ENCODE measurements at regions not wholly inside any gene's neighbourhood (a gene's known extent, or its start where the extent isn't known, plus 50 kb on each side); places are given as distances from the start of the nearest gene placed in this dataset.
"Not testable (repeated sequence)": the region's sequence is repeated elsewhere in the genome, so short reads cannot be mapped to it uniquely, and the experiment has no call there.

DNA sequence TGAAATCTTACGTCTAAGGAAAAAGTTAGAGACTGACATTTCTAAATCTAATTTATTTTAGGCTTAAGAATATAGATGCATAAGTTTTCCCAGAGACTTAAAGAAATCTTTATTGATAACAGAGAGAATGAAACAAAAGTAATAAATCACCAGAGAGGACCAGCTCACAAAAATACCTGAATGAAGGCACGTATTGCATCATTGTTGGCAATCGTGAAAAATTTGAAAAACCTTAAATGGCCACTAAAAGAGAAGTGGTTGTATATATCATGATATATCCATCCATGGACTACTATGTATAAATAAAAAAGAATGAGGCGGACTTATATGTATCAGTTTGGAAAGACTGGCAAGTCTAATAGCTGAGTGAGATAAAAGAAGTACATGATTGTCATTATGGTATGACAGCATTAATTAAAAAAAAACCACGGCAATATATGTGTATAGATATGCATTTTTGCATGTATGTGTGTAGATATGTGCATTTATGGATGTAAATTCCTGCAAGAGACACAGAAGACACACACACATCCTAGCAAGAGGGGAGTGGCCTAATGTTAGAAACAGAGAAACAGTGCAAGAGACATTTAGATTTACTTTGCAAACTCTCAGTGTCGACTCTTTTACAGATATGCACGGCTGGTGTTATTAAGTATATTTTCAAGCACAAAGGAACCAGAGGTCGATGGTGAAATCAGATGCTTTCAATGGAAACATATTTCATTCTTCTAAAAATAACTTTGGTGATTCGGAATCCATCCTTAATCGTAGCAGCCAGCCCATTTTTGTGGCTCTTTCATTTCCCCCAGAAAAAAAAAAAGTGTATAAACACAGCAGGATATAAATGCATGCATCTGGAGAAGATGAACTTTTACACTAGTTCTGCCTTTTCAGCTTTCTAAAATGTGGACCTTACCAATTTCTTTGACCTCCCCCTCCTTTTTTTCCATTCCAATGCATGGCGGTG, 156.1 kb upstream of the SALL4 start:
- peak; percentile 56 for DNase-seq (ENCODE audit: low read depth)

DNA sequence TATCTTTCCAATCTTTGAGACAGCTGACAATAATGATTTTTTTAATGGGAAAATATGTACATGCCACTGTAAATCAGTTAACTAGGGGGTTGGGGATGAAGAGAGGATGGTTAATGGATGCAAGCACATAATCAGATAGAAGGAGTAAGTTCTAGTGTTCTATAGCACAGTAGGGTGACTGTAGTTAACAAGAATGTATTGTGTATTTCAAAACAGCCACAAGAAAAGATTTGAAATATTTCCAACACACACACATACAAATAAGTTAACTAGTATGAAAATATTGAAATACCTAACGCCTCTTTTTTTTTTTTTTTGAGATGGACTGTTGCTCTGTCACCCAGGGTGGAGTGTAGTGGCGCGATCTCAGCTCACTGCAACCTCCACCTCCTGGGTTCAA, 153.4 kb upstream of the SALL4 start:
- DNase-seq (ENCODE audit: low read depth) = peak; percentile 62

DNA sequence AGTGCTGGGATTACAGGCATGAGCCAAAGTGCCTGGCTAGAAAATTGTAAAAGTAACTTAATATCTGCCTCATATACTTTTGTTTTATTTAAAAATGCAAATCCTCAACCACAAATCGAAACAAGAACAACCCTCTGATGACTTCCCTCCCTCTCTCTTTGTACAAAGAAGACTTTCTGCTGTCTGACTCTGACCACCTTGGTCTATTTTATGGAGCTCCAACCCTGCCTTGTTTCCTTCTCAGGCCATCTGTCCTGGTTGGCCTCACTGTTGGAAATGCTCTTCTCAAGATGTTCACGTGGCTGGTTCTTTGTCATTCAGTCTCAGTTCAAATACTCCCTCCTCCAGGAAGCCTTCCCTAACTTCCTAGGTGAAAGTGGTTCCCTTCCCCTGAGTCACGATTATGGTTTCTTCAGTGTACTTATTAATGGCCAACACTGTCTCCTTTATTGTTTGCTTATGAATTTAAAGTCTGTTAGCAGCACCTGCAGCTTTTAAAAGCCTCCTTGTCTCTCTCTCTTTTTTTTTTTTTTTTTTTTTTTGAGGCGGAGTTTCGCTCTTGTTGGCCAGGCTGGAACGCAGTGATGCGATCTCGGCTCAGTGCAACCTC, 151.5 kb upstream of the SALL4 start:
- DNase-seq (ENCODE audit: low read depth) = no peak

DNA sequence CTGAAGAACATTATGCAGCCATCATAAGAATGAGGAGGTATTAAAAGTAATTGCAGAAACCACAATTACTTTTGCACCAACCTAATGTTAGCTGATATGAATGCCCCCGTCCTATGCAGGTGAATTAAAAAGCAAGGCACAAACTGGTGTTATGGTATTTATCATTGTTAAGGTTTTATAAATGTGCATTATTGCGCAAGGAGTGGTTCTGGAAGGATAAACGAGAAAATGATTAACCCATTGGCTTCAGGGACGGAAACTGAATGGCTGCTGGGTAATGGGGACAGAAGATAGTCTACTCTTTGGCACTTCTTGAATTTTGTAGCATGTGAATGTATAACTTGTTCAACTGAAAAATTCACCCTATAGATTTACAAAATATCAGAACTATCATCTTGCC, 148.6 kb upstream of the SALL4 start:
- no peak for DNase-seq (ENCODE audit: low read depth)

- DNase-seq (ENCODE audit: low read depth) = no peak
These were observed 144.3 kb upstream of the SALL4 start for GRCh38 chr20:51946586-51946985.

DNA sequence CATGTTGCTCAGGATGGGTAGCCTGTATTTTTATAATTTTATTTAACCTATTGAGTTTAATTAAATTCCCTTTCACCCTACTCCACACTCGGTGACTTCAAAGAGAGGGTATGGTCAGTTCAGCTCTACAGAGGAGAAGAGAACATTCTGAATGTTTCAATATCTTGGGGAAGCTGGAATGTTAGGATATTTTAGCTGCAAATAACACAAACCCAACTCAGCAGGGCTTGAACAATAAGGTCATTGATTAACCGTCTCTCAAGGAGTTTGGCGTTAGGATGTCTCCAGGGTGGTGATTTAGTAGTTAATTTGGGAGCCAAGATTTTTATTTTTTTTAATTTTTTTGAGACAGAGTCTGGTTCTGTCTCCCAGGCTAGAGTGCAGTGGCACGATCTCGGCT, 143.6 kb upstream of the SALL4 start:
- DNase-seq (ENCODE audit: low read depth) = no peak

DNA sequence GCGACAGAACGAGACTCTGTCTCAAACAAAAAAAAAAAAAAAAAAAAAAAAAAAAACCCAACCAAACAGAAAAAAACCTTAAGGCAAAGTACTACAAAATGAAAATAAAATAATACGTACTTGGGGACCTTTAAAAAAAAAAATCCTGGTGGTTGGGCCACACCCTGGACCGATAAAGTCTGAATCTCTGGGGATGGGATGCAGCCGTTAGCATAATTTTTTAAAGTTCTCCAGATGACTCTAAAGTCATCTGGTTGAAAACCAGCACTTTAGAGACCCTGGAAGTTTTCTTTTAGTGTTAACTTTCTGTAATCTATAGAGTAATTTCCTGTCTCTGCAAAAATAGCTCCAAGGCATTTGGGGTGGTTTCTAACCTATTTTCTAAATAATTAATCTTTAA, 142.9 kb upstream of the SALL4 start:
- DNase-seq (ENCODE audit: low read depth) = no peak

GRCh38 chr20:51943761-51944160, 141.4 kb upstream of the SALL4 start:
- DNase-seq (ENCODE audit: low read depth) = no peak

DNA sequence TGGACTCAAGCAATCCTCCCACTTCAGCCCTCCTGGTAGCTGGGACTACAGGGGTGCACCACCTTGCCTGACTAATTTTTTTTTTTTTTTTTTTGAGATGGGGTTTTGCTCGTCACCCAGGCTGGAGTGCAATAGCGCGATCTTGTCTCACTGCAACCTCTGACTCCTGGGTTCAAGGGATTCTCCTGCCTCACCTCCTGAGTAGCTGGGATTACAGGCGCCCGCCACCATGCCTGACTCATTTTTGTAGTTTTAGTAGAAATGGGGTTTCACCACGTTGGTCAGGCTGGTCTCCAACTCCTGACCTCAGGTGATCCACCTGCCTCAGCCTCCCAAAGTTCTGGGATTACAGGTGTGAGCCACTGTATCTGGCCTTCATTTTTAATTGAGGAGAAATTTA, 141.0 kb upstream of the SALL4 start:
- not testable (repeated sequence) for DNase-seq (ENCODE audit: low read depth)

DNA sequence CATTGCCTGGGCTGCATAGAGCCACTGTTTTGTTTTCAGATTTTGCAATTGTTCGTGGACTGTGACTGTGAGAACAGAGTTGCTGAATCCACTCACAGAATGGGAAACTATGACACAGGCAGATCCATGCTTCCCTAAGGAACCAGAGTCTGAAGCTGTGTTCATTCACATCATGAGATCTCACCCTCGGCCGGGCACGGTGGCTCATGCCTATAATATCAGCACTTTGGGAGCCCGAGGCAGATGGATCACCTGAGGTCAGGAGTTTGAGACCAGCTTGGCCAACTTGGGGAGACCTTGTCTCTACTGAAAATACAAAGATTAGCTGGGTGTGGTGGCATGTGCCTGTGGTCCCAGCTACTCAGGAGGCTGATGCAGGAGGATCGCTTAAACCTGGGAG, 139.2 kb upstream of the SALL4 start:
- no peak for DNase-seq (ENCODE audit: low read depth)

DNA sequence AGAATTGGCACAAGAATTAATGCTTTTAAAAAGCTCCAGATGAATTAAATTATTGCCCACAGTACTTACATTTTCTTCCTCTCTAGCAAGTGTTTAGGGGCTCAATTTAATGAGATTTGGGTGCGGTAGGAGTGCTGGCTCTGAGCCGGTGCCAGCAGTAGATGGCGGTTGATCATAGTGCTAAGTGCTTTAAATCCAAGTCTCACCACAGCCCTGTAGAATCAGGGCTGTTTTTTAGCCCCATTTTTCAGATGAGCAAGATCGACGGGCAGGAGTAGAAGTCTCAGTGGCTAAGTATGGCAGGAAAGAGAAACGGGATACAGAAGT, 136.9 kb upstream of the SALL4 start:
- no peak for DNase-seq (ENCODE audit: low read depth)

DNA sequence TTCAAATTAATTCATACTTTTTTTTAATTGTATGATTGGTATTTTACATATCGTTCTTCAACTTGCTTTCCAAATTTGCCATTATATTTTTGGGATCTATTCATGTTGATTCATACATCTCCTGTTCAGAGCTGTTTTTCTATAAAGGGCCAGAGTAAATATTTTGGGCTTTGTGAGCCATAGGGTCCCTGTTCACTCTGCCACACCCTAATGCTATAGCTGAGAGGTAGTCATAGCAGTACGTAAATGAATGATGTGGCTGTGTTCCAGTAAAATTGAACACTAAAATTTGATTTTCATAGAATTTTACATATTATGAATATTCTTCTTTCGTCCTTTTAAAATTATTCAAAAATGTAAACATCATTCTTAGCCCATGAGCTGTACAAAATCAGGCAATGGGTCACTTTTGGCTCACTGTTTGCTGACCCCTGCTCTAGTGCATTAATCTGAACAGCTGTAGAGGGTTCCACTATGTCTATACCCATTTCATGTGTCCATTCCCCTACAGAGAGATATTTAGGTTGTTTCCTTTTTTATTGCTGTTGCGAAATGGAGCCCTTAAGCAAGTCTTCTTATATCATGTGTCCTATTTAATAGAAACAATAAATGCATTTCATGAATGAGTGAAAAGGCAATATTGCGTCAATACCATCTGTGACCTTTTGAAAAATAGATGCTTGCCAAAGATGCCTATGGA, 136.4 kb upstream of the SALL4 start:
- no peak for DNase-seq (ENCODE audit: low read depth)

GRCh38 chr20:51937779-51938178, 135.5 kb upstream of the SALL4 start:
- DNase-seq (ENCODE audit: low read depth) = no peak

DNA sequence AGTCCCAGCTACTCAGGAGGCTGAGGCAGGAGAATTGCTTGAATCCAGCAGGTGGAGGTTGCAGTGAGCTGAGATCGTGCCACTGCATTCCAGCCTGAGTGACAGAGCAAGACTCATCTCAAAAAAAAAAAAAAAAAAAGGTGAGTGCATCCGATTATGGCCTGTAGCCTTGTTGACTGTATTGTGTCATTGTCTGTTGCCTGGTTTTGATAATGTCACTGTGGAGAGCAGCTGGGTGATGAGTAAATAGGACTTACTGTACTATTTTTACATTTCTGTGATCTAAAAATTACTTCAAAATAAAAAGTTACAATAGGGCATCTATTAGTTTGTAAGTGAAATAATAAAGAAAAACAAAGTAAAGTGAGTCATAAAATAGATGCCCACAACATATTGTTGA, 134.1 kb upstream of the SALL4 start:
- DNase-seq (ENCODE audit: low read depth) = no peak

GRCh38 chr20:51935003-51935358, 132.7 kb upstream of the SALL4 start:
- DNase-seq (ENCODE audit: low read depth) = no peak

DNA sequence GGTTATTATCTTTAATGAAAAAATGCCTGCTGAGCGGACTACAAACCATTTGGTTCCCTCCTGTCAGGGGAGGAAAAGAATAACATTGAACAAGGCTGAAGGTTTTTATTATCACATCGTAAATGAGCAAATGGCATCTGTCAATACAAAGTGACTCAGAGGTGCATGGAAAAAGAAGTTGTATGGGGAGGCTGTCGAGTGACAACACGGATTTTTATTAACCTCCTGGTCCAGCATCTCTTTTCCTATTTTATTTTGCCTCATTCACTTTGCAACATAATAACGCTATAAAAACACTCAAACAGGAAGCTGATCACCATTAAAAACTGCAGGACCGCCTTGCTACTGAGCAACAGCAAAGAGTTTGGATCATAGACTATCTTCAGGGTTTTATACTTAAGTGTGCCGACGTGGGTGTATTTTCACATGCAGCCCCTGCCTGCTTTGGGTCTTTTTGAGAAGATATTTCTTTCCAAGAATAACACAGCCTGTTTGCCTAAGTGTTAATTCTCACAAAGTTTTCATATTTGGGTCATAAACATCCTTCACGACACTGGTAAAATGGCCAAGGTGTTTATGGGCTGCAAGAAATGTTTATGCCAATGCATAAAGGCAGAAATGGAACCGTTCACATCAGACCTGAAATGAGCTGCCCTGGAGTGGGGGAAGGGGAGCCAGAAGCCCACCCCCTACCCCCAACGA, 132.1 kb upstream of the SALL4 start:
- DNase-seq (ENCODE audit: low read depth) = peak; percentile 21

GRCh38 chr20:51931371-51931781, 129.1 kb upstream of the SALL4 start:
- no peak for DNase-seq (ENCODE audit: low read depth)

DNA sequence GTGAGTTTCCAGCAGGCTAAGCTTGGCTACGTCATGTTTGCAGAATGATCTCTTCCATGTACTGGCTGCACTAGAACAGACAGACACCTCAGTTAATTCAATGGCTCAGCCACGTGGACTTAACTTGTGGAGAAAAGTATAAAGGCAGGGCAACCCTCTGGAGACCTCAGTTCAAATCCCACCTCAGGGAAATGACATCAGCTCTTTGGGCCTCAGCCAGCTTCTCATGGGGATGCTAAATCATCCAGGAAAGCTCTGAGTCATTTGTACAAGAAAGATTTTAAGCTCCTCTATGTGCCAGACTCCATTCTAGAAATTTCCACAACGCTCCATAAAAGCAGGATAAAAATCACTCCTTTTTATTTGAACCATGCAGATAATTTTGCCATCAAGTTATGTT, 128.5 kb upstream of the SALL4 start:
- peak; percentile 59 for DNase-seq (ENCODE audit: low read depth)

DNA sequence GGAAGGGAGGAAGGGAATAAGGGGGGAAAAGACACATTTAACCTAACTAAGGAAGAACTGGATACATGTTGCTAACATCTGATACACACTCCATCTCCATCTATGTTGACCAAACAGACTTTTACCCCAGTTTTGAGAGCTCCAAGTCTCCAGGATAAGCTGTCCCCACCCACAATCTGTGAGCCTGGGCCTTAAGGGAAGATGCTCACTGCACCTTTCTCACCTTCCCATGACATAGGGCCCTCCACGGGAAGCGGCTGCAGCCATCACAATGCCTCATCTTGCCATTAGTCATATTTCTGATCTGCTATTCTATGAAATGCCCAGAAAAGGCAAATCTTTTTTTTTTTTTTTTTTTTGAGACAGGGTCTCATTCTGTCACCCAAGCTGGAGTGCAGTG, 126.6 kb upstream of the SALL4 start:
- no peak for DNase-seq (ENCODE audit: low read depth)

DNA sequence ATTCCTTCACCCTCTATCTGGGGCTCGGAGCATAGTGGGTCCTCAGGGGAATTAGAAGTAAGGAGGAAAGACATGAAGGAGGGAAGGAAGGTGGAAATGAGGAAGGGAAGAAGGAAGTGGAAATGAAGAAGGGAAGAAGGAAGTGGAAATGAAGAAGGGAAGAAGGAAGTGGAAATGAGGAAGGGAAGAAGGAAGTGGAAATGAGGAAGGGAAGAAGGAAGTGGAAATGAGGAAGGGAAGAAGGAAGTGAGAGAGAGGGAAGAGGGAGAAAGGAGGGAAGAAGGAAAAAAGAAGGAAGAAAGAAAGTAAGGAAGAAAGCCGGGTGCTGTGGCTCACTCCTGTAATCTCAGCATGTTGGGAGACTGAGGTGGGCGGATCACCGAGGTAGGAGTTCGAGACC, 125.6 kb upstream of the SALL4 start:
- not testable (repeated sequence) for DNase-seq (ENCODE audit: low read depth)

DNA sequence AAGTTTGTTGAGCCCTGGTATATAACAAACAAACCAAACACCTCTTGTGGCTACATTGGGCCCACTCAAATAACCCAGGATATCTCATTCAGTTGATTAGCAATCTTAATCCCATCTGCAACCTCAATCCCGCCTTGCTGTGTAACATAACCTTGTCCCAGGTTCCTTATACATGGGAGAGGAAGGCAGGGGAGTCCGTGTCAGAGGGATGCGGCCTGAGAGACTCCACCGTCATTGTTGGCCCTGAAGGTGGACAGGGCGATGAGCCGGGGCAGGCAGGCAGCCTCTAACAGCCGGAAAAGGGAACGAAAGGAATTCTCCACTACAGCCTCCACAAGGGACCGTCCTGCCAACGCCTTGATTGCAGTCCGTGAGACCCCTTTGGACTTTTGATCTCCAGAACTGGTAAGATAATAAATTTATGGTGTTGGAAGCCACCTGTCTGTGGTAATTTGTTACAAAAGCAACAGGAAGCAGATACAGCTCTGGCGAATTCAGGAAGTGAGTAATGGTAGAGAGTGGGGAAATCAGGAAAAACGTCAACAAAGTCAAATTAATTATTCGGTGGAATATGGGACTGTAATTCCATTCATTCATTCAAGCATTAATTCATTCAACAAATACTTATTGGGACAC, 124.5 kb upstream of the SALL4 start:
- no peak for DNase-seq (ENCODE audit: low read depth)

DNA sequence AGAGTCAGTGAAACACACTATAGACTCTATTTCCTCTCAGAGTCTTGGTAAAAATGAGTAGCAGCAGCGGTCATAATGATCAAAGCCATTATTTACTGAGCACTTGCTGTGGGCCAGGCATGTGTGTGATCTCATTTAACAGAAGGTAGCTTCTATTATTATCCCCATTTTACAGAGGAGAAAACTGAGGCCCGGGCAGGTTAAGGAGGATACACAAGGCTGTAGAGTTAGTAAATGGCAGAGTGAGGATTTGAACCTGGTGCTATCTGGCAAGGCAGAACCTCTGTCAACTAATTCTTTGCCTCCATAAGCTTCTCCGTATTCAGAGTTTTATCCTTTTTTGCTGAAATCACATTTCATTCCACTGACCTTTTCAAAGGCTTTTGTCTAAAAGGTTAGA, 122.2 kb upstream of the SALL4 start:
- no peak for DNase-seq (ENCODE audit: low read depth)
